ENCODE measurements at regions not wholly inside any gene's neighbourhood (a gene's known extent, or its start where the extent isn't known, plus 50 kb on each side); places are given as distances from the start of the nearest gene placed in this dataset.

DNA sequence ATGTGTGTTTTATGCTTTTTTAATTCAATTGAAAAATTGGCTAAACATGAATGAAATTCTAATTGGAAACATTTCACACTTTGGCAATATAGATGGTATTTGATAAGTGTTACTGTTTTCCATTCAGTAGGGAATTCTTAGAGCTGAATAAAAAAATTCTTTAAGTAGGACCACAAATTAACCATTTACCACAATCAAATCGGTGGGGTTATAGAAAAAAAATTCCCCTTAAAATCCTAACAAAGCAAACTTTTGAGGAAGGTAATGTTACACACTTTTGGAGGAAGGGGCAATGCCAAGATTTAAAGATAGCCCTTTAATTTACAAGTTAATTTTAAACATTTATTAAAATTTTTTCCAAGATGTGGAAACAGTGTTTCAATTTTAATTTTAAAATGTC, 279.0 kb upstream of the FIGN start:
- no peak for TF ChIP-seq CTCF (conservative IDR thresholded peaks at IDR 0.05)
- Histone ChIP-seq H3K27ac (ENCODE audit: low read depth, low read length) (peak overlapping the region; percentile 99), H3K9ac (ENCODE audit: extremely low read depth, low read length, poor library complexity, severe bottlenecking) (no peak overlapping the region), H3K4me3 (ENCODE audit: low read length) (no peak overlapping the region), H3K27me3 (ENCODE audit: control insufficient read depth, insufficient read depth, low read length, poor library complexity, severe bottlenecking) (no peaks in the 10 kb centered on the region), H3K9me3 (ENCODE audit: control insufficient read depth, low read length) (no peaks in the 10 kb centered on the region), H3K4me1 (ENCODE audit: control insufficient read depth, insufficient read depth, low read length) (no peaks in the 10 kb centered on the region), H3K36me3 (ENCODE audit: control insufficient read depth, insufficient read depth, low read length) (no peaks in the 10 kb centered on the region)
- no peak overlapping the region for H3K27ac Mint-ChIP-seq
- DNase-seq = no peak
- WGBS, 2 experiments (ENCODE audit: insufficient coverage in 1 of 2, insufficient read length in 1 of 2) = 78% methylated on average over 1 of the region's 1 CpG; no CpG with 5 or more reads in 1 of the 2 experiments
- no peaks in the 10 kb centered on the region for H3K9me3 Mint-ChIP-seq
- no peaks in the 10 kb centered on the region for H3K27me3 Mint-ChIP-seq (ENCODE audit: insufficient read depth)
- H3K4me3 Mint-ChIP-seq = no peak overlapping the region
- no peaks in the 10 kb centered on the region for H3K36me3 Mint-ChIP-seq (ENCODE audit: low read depth)
- peaks cover 5% of the 10 kb centered on the region for H3K4me1 Mint-ChIP-seq

DNA sequence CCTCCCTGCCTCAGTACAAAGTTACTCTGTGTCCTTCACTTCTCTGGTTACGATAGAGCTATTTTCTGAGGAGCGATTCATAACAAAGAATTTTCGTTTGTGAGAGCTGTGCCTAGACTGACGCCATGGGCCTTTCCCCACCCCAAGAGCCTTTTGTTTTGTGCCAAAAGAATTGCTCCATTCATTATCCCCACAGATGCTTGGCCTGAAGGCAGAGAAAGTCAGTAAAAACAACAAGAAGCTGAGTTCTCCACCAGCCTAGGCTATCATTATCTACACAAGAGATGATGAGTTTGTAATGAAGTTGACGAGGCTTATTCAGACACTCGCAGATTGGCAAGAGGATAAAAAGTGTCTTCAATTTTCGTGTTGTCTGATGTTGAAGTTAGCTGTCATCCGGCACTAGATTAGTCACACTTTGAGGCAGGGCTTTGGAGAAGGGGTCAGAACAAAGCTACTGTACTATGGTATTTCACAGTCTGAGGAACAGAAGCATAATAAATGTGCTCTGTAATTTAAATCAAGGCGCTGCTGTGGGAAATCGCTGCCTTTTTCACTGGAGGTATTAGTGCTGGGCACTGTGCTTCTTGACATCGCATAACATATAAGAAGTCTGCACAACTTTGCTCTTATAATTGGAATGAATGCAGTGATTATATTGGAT, 278.4 kb upstream of the FIGN start:
- Histone ChIP-seq H3K4me3 (ENCODE audit: low read length) (no peak overlapping the region), H3K27ac (ENCODE audit: low read depth, low read length) (peak overlapping the region; percentile 99), H3K27me3 (ENCODE audit: control insufficient read depth, insufficient read depth, low read length, poor library complexity, severe bottlenecking) (no peaks in the 10 kb centered on the region), H3K4me1 (ENCODE audit: control insufficient read depth, insufficient read depth, low read length) (no peaks in the 10 kb centered on the region), H3K9ac (ENCODE audit: extremely low read depth, low read length, poor library complexity, severe bottlenecking) (no peak overlapping the region), H3K9me3 (ENCODE audit: control insufficient read depth, low read length) (no peaks in the 10 kb centered on the region), H3K36me3 (ENCODE audit: control insufficient read depth, insufficient read depth, low read length) (no peaks in the 10 kb centered on the region)
- WGBS, 2 experiments (ENCODE audit: insufficient coverage in 1 of 2, insufficient read length in 1 of 2) = 62 to 78% methylated on average over 9 to 11 of the region's 11 CpGs
- no peak for DNase-seq
- H3K27ac Mint-ChIP-seq = no peak overlapping the region
- no peak overlapping the region for H3K4me3 Mint-ChIP-seq
- no peaks in the 10 kb centered on the region for H3K9me3 Mint-ChIP-seq
- no peaks in the 10 kb centered on the region for H3K27me3 Mint-ChIP-seq (ENCODE audit: insufficient read depth)
- peaks cover 5% of the 10 kb centered on the region for H3K4me1 Mint-ChIP-seq
- no peaks in the 10 kb centered on the region for H3K36me3 Mint-ChIP-seq (ENCODE audit: low read depth)
- no peak for TF ChIP-seq CTCF (conservative IDR thresholded peaks at IDR 0.05)

- WGBS, 2 experiments (ENCODE audit: insufficient coverage in 1 of 2, insufficient read length in 1 of 2) = 90 to 95% methylated on average over 3 of the region's 3 CpGs
- no peaks in the 10 kb centered on the region for H3K36me3 ChIP-seq (ENCODE audit: control insufficient read depth, insufficient read depth, low read length)
- Mint-ChIP-seq H3K27ac (no peak overlapping the region), H3K36me3 (ENCODE audit: low read depth) (no peaks in the 10 kb centered on the region), H3K4me3 (no peak overlapping the region), H3K9me3 (no peaks in the 10 kb centered on the region), H3K4me1 (peaks cover 5% of the 10 kb centered on the region), H3K27me3 (ENCODE audit: insufficient read depth) (no peaks in the 10 kb centered on the region)
- no peaks in the 10 kb centered on the region for H3K4me1 ChIP-seq (ENCODE audit: control insufficient read depth, insufficient read depth, low read length)
- H3K9me3 ChIP-seq (ENCODE audit: control insufficient read depth, low read length) = no peaks in the 10 kb centered on the region
- H3K9ac ChIP-seq (ENCODE audit: extremely low read depth, low read length, poor library complexity, severe bottlenecking) = no peak overlapping the region
- no peaks in the 10 kb centered on the region for H3K27me3 ChIP-seq (ENCODE audit: control insufficient read depth, insufficient read depth, low read length, poor library complexity, severe bottlenecking)
- no peak for TF ChIP-seq CTCF (conservative IDR thresholded peaks at IDR 0.05)
- no peak overlapping the region for H3K27ac ChIP-seq (ENCODE audit: low read depth, low read length)
- H3K4me3 ChIP-seq (ENCODE audit: low read length) = no peak overlapping the region
- no peak for DNase-seq
These were observed 276.8 kb upstream of the FIGN start for GRCh38 chr2:164012581-164012980.

Measured in endodermal cell (in vitro differentiated cells).